DND-41 (cell line): ENCODE measurements at regions not wholly inside any gene's neighbourhood (a gene's known extent, or its start where the extent isn't known, plus 50 kb on each side); places are given as distances from the start of the nearest gene placed in this dataset.
"Not testable (repeated sequence)": the region's sequence is repeated elsewhere in the genome, so short reads cannot be mapped to it uniquely, and the experiment has no call there.

Source experiments
- ATAC-seq: fragments of 200-7000 bp; cut with Tn5 transposase; 3 replicates; pipeline ENCODE4 v1.9.1; 2021; ENCODE audit warnings: low read depth; ENCODE audit not compliant: insufficient read depth
- DNase-seq: peaks from one replicate; pipeline ENCODE4 v3.0.0-alpha.2; 2020
- H2AFZ ChIP-seq: 2 replicates; pipeline ENCODE4 v1.6.0; 2012; ENCODE audit warnings: low read depth, low read length
- H3K27ac ChIP-seq: 2 replicates; pipeline ENCODE4 v1.5.1; 2012; ENCODE audit warnings: low read length, inconsistent platforms
- H3K27me3 ChIP-seq: fragments of 200-600 bp; sonication (generic); 2 replicates; pipeline ENCODE4 v1.6.0; 2012; ENCODE audit warnings: low read length, mild to moderate bottlenecking, inconsistent platforms; ENCODE audit not compliant: insufficient read depth, poor library complexity
- H3K36me3 ChIP-seq: 2 replicates; pipeline ENCODE4 v1.5.1; 2012; ENCODE audit warnings: low read length, inconsistent platforms; ENCODE audit not compliant: insufficient read depth
- H3K4me1 ChIP-seq: 2 replicates; pipeline ENCODE4 v1.5.1; 2012; ENCODE audit warnings: mild to moderate bottlenecking, low read length; ENCODE audit not compliant: insufficient read depth
- H3K4me2 ChIP-seq: 2 replicates; pipeline ENCODE4 v1.6.0; 2012; ENCODE audit warnings: mild to moderate bottlenecking, moderate library complexity, low read length, inconsistent platforms; ENCODE audit not compliant: insufficient read depth
- H3K4me3 ChIP-seq, 2 experiments: fragments of 200-600 bp in 1 of 2; shearing (Covaris generic) in 1 of 2; 2 replicates each; pipeline ENCODE4 v1.5.1; 2012 to 2016; ENCODE audit warnings: inconsistent platforms in 2 of 2, low read length in 2 of 2, mild to moderate bottlenecking in 2 of 2, low read depth in 1 of 2, moderate library complexity in 1 of 2
- H3K79me2 ChIP-seq: 2 replicates; pipeline ENCODE4 v1.6.0; 2012; ENCODE audit warnings: low read length, inconsistent platforms; ENCODE audit not compliant: insufficient read depth
- H3K9ac ChIP-seq: 2 replicates; pipeline ENCODE4 v1.6.0; 2012; ENCODE audit warnings: low read depth, mild to moderate bottlenecking, inconsistent platforms, low read length, moderate library complexity
- H3K9me3 ChIP-seq: 2 replicates; pipeline ENCODE4 v1.5.1; 2012; ENCODE audit warnings: low read length, moderate library complexity, mild to moderate bottlenecking, inconsistent platforms; ENCODE audit not compliant: insufficient read depth, severe bottlenecking
- H4K20me1 ChIP-seq: 2 replicates; pipeline ENCODE4 v1.6.0; 2012; ENCODE audit warnings: low read length; ENCODE audit not compliant: insufficient read depth
- CTCF ChIP-seq: IDR thresholded peaks from 2 replicates; pipeline ENCODE4 v1.5.1; 2012; ENCODE audit warnings: borderline replicate concordance, low read length, moderate library complexity, mild to moderate bottlenecking; ENCODE audit not compliant: poor library complexity, severe bottlenecking; ENCODE audit errors: extremely low read depth
- EZH2 ChIP-seq: IDR thresholded peaks from 3 replicates; pipeline ENCODE4 v1.6.1; 2012; ENCODE audit warnings: borderline replicate concordance, low read depth, mild to moderate bottlenecking, moderate library complexity, low read length, inconsistent platforms; ENCODE audit not compliant: severe bottlenecking

GRCh38 chr5:66442951-66443445 lies 153.2 kb upstream of the MAST4 start:
- no peak for ATAC-seq
- no peak overlapping the region for H3K4me3 ChIP-seq
- H3K4me1 ChIP-seq = no peaks in the 10 kb centered on the region
- H3K27ac ChIP-seq = no peak overlapping the region
- no peaks in the 10 kb centered on the region for H4K20me1 ChIP-seq
- no peak overlapping the region for H2AFZ ChIP-seq
- H3K9me3 ChIP-seq = no peaks in the 10 kb centered on the region
- no peaks in the 10 kb centered on the region for H3K79me2 ChIP-seq
- no peak overlapping the region for H3K4me2 ChIP-seq
- no peak overlapping the region for H3K9ac ChIP-seq
- H3K36me3 ChIP-seq = no peaks in the 10 kb centered on the region
- TF ChIP-seq EZH2 = no peak
- TF ChIP-seq CTCF = no peak
- DNase-seq = no peak
- no peaks in the 10 kb centered on the region for H3K27me3 ChIP-seq

GRCh38 chr5:66443462-66444130 lies 152.6 kb upstream of the MAST4 start:
- no peak overlapping the region for H3K27ac ChIP-seq
- no peaks in the 10 kb centered on the region for H3K9me3 ChIP-seq
- no peak for ATAC-seq
- TF ChIP-seq CTCF (no peak), EZH2 (no peak)
- no peaks in the 10 kb centered on the region for H3K27me3 ChIP-seq
- no peak overlapping the region for H2AFZ ChIP-seq
- no peaks in the 10 kb centered on the region for H3K4me1 ChIP-seq
- H3K79me2 ChIP-seq = no peaks in the 10 kb centered on the region
- no peak overlapping the region for H3K9ac ChIP-seq
- H3K4me2 ChIP-seq = no peak overlapping the region
- H4K20me1 ChIP-seq = no peaks in the 10 kb centered on the region
- no peak overlapping the region for H3K4me3 ChIP-seq
- no peaks in the 10 kb centered on the region for H3K36me3 ChIP-seq
- DNase-seq = no peak

GRCh38 chr5:66448070-66448469 lies 148.1 kb upstream of the MAST4 start:
- not testable (repeated sequence) for H4K20me1 ChIP-seq, H3K4me3 ChIP-seq, H3K9me3 ChIP-seq, H3K36me3 ChIP-seq, H3K9ac ChIP-seq, H3K4me1 ChIP-seq, H3K79me2 ChIP-seq, H3K4me2 ChIP-seq, H2AFZ ChIP-seq, H3K27me3 ChIP-seq, DNase-seq, ATAC-seq, H3K27ac ChIP-seq

- Histone ChIP-seq H4K20me1 (no peaks in the 10 kb centered on the region), H3K4me3 (no peak overlapping the region), H3K36me3 (no peaks in the 10 kb centered on the region), H3K4me2 (no peak overlapping the region), H3K27ac (no peak overlapping the region), H3K27me3 (no peaks in the 10 kb centered on the region), H3K9me3 (peaks cover 5% of the 10 kb centered on the region), H3K4me1 (no peaks in the 10 kb centered on the region), H2AFZ (no peak overlapping the region), H3K79me2 (no peaks in the 10 kb centered on the region), H3K9ac (no peak overlapping the region)
- ATAC-seq (no peak), DNase-seq (no peak)
- TF ChIP-seq CTCF = no peak
- TF ChIP-seq EZH2 = no peak
These were observed 146.0 kb upstream of the MAST4 start for GRCh38 chr5:66450237-66450636.
